ENCODE measurements at regions not wholly inside any gene's neighbourhood (a gene's known extent, or its start where the extent isn't known, plus 50 kb on each side); places are given as distances from the start of the nearest gene placed in this dataset.

DNA sequence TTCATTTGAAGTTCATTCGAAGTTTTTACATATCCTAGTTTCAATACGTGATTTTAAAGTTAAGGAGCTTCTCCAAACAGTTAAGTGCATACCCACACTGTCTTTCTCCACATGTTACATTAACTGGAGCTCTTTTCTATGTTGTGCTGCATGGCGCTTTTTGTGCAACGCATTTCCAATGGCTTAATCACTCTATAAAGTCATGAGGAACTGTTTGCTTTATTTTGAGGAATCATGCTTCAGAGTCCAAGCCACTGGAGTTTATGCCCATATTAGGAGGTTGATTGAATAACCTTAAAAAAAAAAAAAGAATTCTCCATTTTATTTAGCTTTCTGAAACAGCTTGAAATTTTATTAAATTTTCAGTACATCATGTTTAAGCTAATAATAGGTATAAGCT, 109.4 kb upstream of the MBNL1 start:
- Histone ChIP-seq H3K4me1 (ENCODE audit: control insufficient read depth in 1 of 2, insufficient read depth in 2 of 2, low read depth in 1 of 2, low read length in 1 of 2) (peaks cover 0 to 18% of the 10 kb centered on the region in 2 experiments; a peak in 2 of 4 replicates), H2AFZ (ENCODE audit: low read depth) (peak overlapping the region; percentile 67; the same call in 1 of the 2 replicates)
- DNase-seq: no peak

DNA sequence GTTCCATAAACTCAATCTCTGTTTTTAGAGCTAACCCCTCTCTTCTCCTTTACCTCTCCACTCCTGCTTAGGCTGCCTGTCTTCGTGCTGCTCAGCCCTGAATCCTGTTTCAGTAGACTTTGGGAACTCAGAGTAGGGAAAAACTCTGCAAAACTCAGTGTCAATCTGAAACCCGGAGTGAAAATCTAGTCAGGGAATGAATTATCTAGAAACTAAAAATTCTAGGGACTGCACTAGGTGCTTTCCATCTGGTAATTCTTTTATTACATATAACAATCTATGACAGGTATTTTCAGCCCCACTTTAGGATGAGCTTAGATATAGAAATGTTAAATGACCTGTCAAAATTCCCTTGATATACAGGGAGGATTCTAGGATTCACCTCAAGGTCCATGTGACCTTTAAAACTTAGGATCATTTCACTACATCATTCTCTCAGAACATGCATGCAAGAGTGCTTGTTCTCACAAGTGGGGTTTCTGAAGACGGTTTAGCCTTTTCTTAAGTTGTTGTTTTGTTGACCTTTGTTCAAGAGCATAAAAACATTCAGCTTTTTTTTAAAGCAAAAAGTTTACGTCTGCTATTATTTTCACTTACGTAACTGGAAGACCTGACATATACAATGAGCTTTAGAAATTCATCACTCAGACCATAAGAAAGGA, 108.2 kb upstream of the MBNL1 start:
- H2AFZ ChIP-seq (ENCODE audit: low read depth): no peak overlapping the region
- POLR2A ChIA-PET: no interaction called here
- H3K9me3 ChIP-seq: no peaks in the 10 kb centered on the region
- no peak for TF ChIP-seq RXRA (IDR thresholded peaks at IDR 0.05; ENCODE audit: borderline replicate concordance, low read depth)
- TF ChIP-seq RFX5 (IDR thresholded peaks at IDR 0.05; ENCODE audit: low read length): no peak
- no peak for TF ChIP-seq MEF2A (IDR thresholded peaks at IDR 0.05; ENCODE audit: borderline replicate concordance, low read depth)
- no peak for TF ChIP-seq RCOR1 (IDR thresholded peaks at IDR 0.05; ENCODE audit: low read length)
- no peak for TF ChIP-seq JUND (IDR thresholded peaks at IDR 0.05)
- 74% methylated on average over 5 of the region's 5 CpGs for WGBS (ENCODE audit: low lambda C conversion rate)
- H3K79me2 ChIP-seq (ENCODE audit: insufficient read depth): no peaks in the 10 kb centered on the region
- CTCF ChIA-PET: interaction anchor here (1.1 to 1.2 kb wide), 2 partner anchors 14 to 284 kb away, joined by 3 to 5 read pairs; no protein-coding TSS in a partner anchor
- no peak overlapping the region for H3K9ac ChIP-seq
- H3K4me2 ChIP-seq: no peak overlapping the region
- no peaks in the 10 kb centered on the region for H3K27me3 ChIP-seq (ENCODE audit: insufficient read depth)
- no peak overlapping the region; a peak in 1 of 4 replicates for H3K27ac ChIP-seq (ENCODE audit: low read depth in 2 of 2, low read length in 1 of 2)
- H3K4me1 ChIP-seq (ENCODE audit: control insufficient read depth in 1 of 2, insufficient read depth in 2 of 2, low read depth in 1 of 2, low read length in 1 of 2): peaks cover 0 to 14% of the 10 kb centered on the region in 2 experiments; a peak in 2 of 4 replicates
- peaks cover 19% of the 10 kb centered on the region for H3F3A ChIP-seq (replicated peaks; ENCODE audit: insufficient read depth)
- H3K36me3 ChIP-seq (replicated peaks in 1 of 2; ENCODE audit: control insufficient read depth in 1 of 2, insufficient read depth in 2 of 2, low read length in 1 of 2): peaks cover 0 to 17% of the 10 kb centered on the region in 2 experiments
- no peak overlapping the region for H3K4me3 ChIP-seq (ENCODE audit: low read depth in 2 of 2, low read length in 1 of 2)
- H3K9me2 ChIP-seq: no peaks in the 10 kb centered on the region
- H4K20me1 ChIP-seq (ENCODE audit: insufficient read depth): no peaks in the 10 kb centered on the region
- DNase-seq: no peak

More for the DNA sequence above, 109.4 kb upstream of the MBNL1 start:
- POLR2A ChIA-PET: no interaction called here
- no peaks in the 10 kb centered on the region for H4K20me1 ChIP-seq (ENCODE audit: insufficient read depth)
- CTCF ChIA-PET: interaction anchor here (0.6 kb wide), 1 partner anchor 15 kb away, joined by 3 read pairs; no protein-coding TSS in a partner anchor
- H3K79me2 ChIP-seq (ENCODE audit: insufficient read depth): no peaks in the 10 kb centered on the region
- no peak overlapping the region for H3K4me3 ChIP-seq (ENCODE audit: low read depth in 2 of 2, low read length in 1 of 2)
- 36% methylated on average over 4 of the region's 4 CpGs for WGBS (ENCODE audit: low lambda C conversion rate)
- peak overlapping the region; percentile 31 for H3K4me2 ChIP-seq
- peaks cover 29% of the 10 kb centered on the region for H3F3A ChIP-seq (replicated peaks; ENCODE audit: insufficient read depth)
- no peaks in the 10 kb centered on the region for H3K27me3 ChIP-seq (ENCODE audit: insufficient read depth)
- no peaks in the 10 kb centered on the region for H3K9me2 ChIP-seq
- TF ChIP-seq FOXM1 (IDR thresholded peaks at IDR 0.05; ENCODE audit: low read depth) (no peak), EP300 (IDR thresholded peaks at IDR 0.05; ENCODE audit: borderline replicate concordance in 1 of 2, low read depth in 1 of 2, low read length in 1 of 2) (peak in 1 of 2 experiments; percentile 8; a peak in 1 of 4 replicates), FOSL2 (IDR thresholded peaks at IDR 0.05; ENCODE audit: borderline replicate concordance, low read depth) (peak; percentile 8; the same call in 1 of the 2 replicates), TCF12 (IDR thresholded peaks at IDR 0.05) (peak; percentile 24; the same call in 1 of the 2 replicates), JUND (IDR thresholded peaks at IDR 0.05) (0 out of 2 replicates have a peak, but pooled peaks have one; percentile 19)
- TF ChIP-seq, protein P1, sequence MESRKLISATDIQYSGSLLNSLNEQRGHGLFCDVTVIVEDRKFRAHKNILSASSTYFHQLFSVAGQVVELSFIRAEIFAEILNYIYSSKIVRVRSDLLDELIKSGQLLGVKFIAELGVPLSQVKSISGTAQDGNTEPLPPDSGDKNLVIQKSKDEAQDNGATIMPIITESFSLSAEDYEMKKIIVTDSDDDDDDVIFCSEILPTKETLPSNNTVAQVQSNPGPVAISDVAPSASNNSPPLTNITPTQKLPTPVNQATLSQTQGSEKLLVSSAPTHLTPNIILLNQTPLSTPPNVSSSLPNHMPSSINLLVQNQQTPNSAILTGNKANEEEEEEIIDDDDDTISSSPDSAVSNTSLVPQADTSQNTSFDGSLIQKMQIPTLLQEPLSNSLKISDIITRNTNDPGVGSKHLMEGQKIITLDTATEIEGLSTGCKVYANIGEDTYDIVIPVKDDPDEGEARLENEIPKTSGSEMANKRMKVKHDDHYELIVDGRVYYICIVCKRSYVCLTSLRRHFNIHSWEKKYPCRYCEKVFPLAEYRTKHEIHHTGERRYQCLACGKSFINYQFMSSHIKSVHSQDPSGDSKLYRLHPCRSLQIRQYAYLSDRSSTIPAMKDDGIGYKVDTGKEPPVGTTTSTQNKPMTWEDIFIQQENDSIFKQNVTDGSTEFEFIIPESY (IDR thresholded peaks at IDR 0.05; ENCODE audit: borderline replicate concordance, low read depth): no peak
- TF ChIP-seq, protein P2, sequence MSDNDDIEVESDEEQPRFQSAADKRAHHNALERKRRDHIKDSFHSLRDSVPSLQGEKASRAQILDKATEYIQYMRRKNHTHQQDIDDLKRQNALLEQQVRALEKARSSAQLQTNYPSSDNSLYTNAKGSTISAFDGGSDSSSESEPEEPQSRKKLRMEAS (IDR thresholded peaks at IDR 0.05; ENCODE audit: low read depth): peak; percentile 45; the same call in 1 of the 2 replicates
- TF ChIP-seq, protein P3, sequence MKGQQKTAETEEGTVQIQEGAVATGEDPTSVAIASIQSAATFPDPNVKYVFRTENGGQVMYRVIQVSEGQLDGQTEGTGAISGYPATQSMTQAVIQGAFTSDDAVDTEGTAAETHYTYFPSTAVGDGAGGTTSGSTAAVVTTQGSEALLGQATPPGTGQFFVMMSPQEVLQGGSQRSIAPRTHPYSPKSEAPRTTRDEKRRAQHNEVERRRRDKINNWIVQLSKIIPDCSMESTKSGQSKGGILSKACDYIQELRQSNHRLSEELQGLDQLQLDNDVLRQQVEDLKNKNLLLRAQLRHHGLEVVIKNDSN (IDR thresholded peaks at IDR 0.05; ENCODE audit: borderline replicate concordance, low read depth): no peak
- H3K9me3 ChIP-seq: no peaks in the 10 kb centered on the region
- H3K9ac ChIP-seq: peak overlapping the region; percentile 30; the same call in 1 of the 2 replicates
- peaks cover 0 to 13% of the 10 kb centered on the region in 2 experiments for H3K36me3 ChIP-seq (replicated peaks in 1 of 2; ENCODE audit: control insufficient read depth in 1 of 2, insufficient read depth in 2 of 2, low read length in 1 of 2)
- H3K27ac ChIP-seq (ENCODE audit: low read depth in 2 of 2, low read length in 1 of 2): peak overlapping the region; percentile 70 to 72; a peak in 3 of 4 replicates
